ENCODE measurements at regions not wholly inside any gene's neighbourhood (a gene's known extent, or its start where the extent isn't known, plus 50 kb on each side); places are given as distances from the start of the nearest gene placed in this dataset.

DNA sequence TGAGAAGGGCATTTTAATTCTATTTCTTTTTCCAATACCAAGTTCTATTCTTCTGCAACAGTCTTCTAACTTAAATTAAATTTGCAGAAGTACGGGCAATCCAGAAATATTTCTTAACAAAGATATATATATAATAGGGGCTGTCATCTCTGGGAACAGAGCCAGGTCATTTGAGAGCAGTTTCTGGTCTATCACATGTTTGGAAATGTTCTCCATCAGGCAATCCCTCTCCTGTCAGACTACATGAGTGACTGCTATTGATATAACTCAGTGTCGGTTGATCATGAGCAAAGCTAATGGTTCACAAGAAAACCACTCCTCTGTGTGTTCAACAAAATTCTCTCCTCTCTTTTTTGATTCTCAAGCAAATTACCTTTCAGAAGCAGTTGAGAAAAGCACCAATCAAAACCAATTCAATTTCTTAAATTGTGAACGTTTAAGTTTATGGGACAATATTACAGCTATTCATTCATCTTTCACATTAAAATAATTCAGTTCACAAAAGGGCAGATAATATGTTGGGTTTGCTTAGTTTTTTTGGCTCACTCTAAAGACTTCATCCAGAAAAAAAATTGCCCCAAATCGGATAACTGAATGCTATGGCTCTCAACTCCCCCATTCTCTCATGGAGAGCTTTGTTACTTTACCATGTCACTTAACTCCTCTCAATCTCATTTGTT, 152.9 kb upstream of the TGFBR2 start:
- TF ChIP-seq, protein P1, sequence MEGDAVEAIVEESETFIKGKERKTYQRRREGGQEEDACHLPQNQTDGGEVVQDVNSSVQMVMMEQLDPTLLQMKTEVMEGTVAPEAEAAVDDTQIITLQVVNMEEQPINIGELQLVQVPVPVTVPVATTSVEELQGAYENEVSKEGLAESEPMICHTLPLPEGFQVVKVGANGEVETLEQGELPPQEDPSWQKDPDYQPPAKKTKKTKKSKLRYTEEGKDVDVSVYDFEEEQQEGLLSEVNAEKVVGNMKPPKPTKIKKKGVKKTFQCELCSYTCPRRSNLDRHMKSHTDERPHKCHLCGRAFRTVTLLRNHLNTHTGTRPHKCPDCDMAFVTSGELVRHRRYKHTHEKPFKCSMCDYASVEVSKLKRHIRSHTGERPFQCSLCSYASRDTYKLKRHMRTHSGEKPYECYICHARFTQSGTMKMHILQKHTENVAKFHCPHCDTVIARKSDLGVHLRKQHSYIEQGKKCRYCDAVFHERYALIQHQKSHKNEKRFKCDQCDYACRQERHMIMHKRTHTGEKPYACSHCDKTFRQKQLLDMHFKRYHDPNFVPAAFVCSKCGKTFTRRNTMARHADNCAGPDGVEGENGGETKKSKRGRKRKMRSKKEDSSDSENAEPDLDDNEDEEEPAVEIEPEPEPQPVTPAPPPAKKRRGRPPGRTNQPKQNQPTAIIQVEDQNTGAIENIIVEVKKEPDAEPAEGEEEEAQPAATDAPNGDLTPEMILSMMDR (IDR thresholded peaks at IDR 0.05), result no peak
- TF ChIP-seq POLR2A (IDR thresholded peaks at IDR 0.05) (no peak), POLR2AphosphoS5 (IDR thresholded peaks at IDR 0.05) (no peak)
